ES-I3 (cell line): ENCODE measurements at regions not wholly inside any gene's neighbourhood (a gene's known extent, or its start where the extent isn't known, plus 50 kb on each side); places are given as distances from the start of the nearest gene placed in this dataset.
A peak's percentile ranks its signal among the peaks of the same experiment; 100 is the strongest.
"Not testable (repeated sequence)": the region's sequence is repeated elsewhere in the genome, so short reads cannot be mapped to it uniquely, and the experiment has no call there.

Experiments
- H3K36me3 ChIP-seq: 2 replicates; pipeline ENCODE4 v1.6.1; 2013; ENCODE audit warnings: mild to moderate bottlenecking, low read length, control low read depth, moderate library complexity; ENCODE audit not compliant: insufficient read depth
- H3K4me1 ChIP-seq: 2 replicates; pipeline ENCODE4 v1.6.1; 2013; ENCODE audit warnings: mild to moderate bottlenecking, control low read depth, low read length; ENCODE audit not compliant: insufficient read depth
- H3K9ac ChIP-seq: 2 replicates; pipeline ENCODE4 v1.6.1; 2013; ENCODE audit warnings: low read depth, mild to moderate bottlenecking, low read length, moderate library complexity
- H3K9me3 ChIP-seq: 2 replicates; pipeline ENCODE4 v1.6.1; 2013; ENCODE audit warnings: mild to moderate bottlenecking, low read length, moderate library complexity; ENCODE audit not compliant: control insufficient read depth, insufficient read depth

- 0 out of 2 replicates have a peak, but pooled peaks cover 5% of the 10 kb centered on the region for H3K9me3 ChIP-seq
- H3K9ac ChIP-seq: no peak overlapping the region
- peaks cover 17% of the 10 kb centered on the region; the same call in 1 of the 2 replicates for H3K4me1 ChIP-seq
- no peaks in the 10 kb centered on the region for H3K36me3 ChIP-seq
These were observed 131.0 kb downstream of the SMIM20 start for GRCh38 chr4:26044983-26045382.

- no peaks in the 10 kb centered on the region for H3K36me3 ChIP-seq
- H3K9me3 ChIP-seq: 0 out of 2 replicates have a peak, but pooled peaks cover 5% of the 10 kb centered on the region
- no peak overlapping the region for H3K9ac ChIP-seq
- H3K4me1 ChIP-seq: peaks cover 17% of the 10 kb centered on the region; the same call in 1 of the 2 replicates
These were observed 133.8 kb downstream of the SMIM20 start for GRCh38 chr4:26047795-26048194.

- 0 out of 2 replicates have a peak, but pooled peaks cover 5% of the 10 kb centered on the region for H3K9me3 ChIP-seq
- peaks cover 17% of the 10 kb centered on the region; the same call in 1 of the 2 replicates for H3K4me1 ChIP-seq
- H3K9ac ChIP-seq: peak overlapping the region; percentile 9; the same call in 1 of the 2 replicates
- no peaks in the 10 kb centered on the region for H3K36me3 ChIP-seq
These were observed 134.4 kb downstream of the SMIM20 start for GRCh38 chr4:26048378-26048882.

- Histone ChIP-seq H3K36me3 (no peaks in the 10 kb centered on the region), H3K4me1 (peaks cover 17% of the 10 kb centered on the region; the same call in 1 of the 2 replicates), H3K9me3 (0 out of 2 replicates have a peak, but pooled peaks cover 5% of the 10 kb centered on the region), H3K9ac (no peak overlapping the region)
These were observed 134.9 kb downstream of the SMIM20 start for GRCh38 chr4:26048950-26049349.

- H3K4me1 ChIP-seq: peaks cover 14% of the 10 kb centered on the region; the same call in 1 of the 2 replicates
- H3K9ac ChIP-seq: no peak overlapping the region
- no peaks in the 10 kb centered on the region for H3K36me3 ChIP-seq
- 0 out of 2 replicates have a peak, but pooled peaks cover 5% of the 10 kb centered on the region for H3K9me3 ChIP-seq
These were observed 135.4 kb downstream of the SMIM20 start for GRCh38 chr4:26049447-26049846.

- Histone ChIP-seq H3K4me1 (peaks cover 11% of the 10 kb centered on the region; the same call in 1 of the 2 replicates), H3K36me3 (no peaks in the 10 kb centered on the region), H3K9me3 (0 out of 2 replicates have a peak, but pooled peaks cover 5% of the 10 kb centered on the region), H3K9ac (no peak overlapping the region)
These were observed 136.2 kb downstream of the SMIM20 start for GRCh38 chr4:26050212-26050643.

GRCh38 chr4:26050671-26051070 is 136.7 kb downstream of the SMIM20 start:
- Histone ChIP-seq H3K9me3 (0 out of 2 replicates have a peak, but pooled peaks cover 5% of the 10 kb centered on the region), H3K4me1 (peaks cover 11% of the 10 kb centered on the region; the same call in 1 of the 2 replicates), H3K36me3 (no peaks in the 10 kb centered on the region), H3K9ac (no peak overlapping the region)

GRCh38 chr4:26051240-26051639 is 137.2 kb downstream of the SMIM20 start:
- H3K4me1 ChIP-seq: peaks cover 11% of the 10 kb centered on the region; the same call in 1 of the 2 replicates

GRCh38 chr4:26052663-26053541 is 138.9 kb downstream of the SMIM20 start:
- Histone ChIP-seq H3K36me3 (no peaks in the 10 kb centered on the region), H3K4me1 (peaks cover 10% of the 10 kb centered on the region; the same call in 1 of the 2 replicates), H3K9me3 (no peaks in the 10 kb centered on the region), H3K9ac (no peak overlapping the region)

More at GRCh38 chr4:26051240-26051639, 137.2 kb downstream of the SMIM20 start:
- H3K9ac ChIP-seq: no peak overlapping the region
- H3K9me3 ChIP-seq: 0 out of 2 replicates have a peak, but pooled peaks cover 5% of the 10 kb centered on the region
- no peaks in the 10 kb centered on the region for H3K36me3 ChIP-seq

- peaks cover under 1% of the 10 kb centered on the region; the same call in 1 of the 2 replicates for H3K4me1 ChIP-seq
- no peaks in the 10 kb centered on the region for H3K9me3 ChIP-seq
- no peaks in the 10 kb centered on the region for H3K36me3 ChIP-seq
- H3K9ac ChIP-seq: no peak overlapping the region
These were observed 139.7 kb downstream of the SMIM20 start for GRCh38 chr4:26053761-26054160.

GRCh38 chr4:26055855-26056254 is 141.8 kb downstream of the SMIM20 start:
- H3K36me3 ChIP-seq: no peaks in the 10 kb centered on the region
- H3K9me3 ChIP-seq: no peaks in the 10 kb centered on the region
- H3K9ac ChIP-seq: no peak overlapping the region
- no peaks in the 10 kb centered on the region; the same call in 1 of the 2 replicates for H3K4me1 ChIP-seq

- no peaks in the 10 kb centered on the region; the same call in 1 of the 2 replicates for H3K4me1 ChIP-seq
- H3K9ac ChIP-seq: no peak overlapping the region
- no peaks in the 10 kb centered on the region for H3K9me3 ChIP-seq
- H3K36me3 ChIP-seq: no peaks in the 10 kb centered on the region
These were observed 142.4 kb downstream of the SMIM20 start for GRCh38 chr4:26056406-26056805.

GRCh38 chr4:26057839-26058238 is 143.8 kb downstream of the SMIM20 start:
- H3K4me1 ChIP-seq, H3K9me3 ChIP-seq, H3K36me3 ChIP-seq, H3K9ac ChIP-seq: not testable (repeated sequence)

- Histone ChIP-seq H3K9ac (no peak overlapping the region), H3K4me1 (no peaks in the 10 kb centered on the region), H3K9me3 (no peaks in the 10 kb centered on the region), H3K36me3 (no peaks in the 10 kb centered on the region)
These were observed 144.5 kb downstream of the SMIM20 start for GRCh38 chr4:26058537-26058936.
